Spleen (tissue), 7 donors: ENCODE measurements at regions not wholly inside any gene's neighbourhood (a gene's known extent, or its start where the extent isn't known, plus 50 kb on each side); places are given as distances from the start of the nearest gene placed in this dataset.

Experiments used
- CTCF ChIP-seq, 11 experiments: fragments of 200-600 bp in 7 of 11; fragments of 450-650 bp in 4 of 11; sonication (generic) in 4 of 11; IDR thresholded peaks in 8 of 11; conservative IDR thresholded peaks in 3 of 11; 1 replicate in 7 of 11; 2 replicates in 4 of 11; pipeline versions ENCODE4 v1.4.0 to v1.8.0; 2016 to 2021; ENCODE audit warnings: antibody characterized with exemption in 11 of 11, inconsistent platforms in 4 of 11, mild to moderate bottlenecking in 1 of 11
- POLR2A ChIP-seq, 3 donors: fragments of 450-650 bp; IDR thresholded peaks; one replicate each; pipeline ENCODE4 v1.5.1; 2017; ENCODE audit warnings: antibody characterized with exemption in 3 of 3, mild to moderate bottlenecking in 1 of 3
- POLR2AphosphoS5 ChIP-seq, 3 donors: sonication (generic); formaldehyde crosslinking; IDR thresholded peaks; one replicate each; pipeline ENCODE4 v1.5.1; 2017; ENCODE audit warnings: antibody characterized with exemption in 3 of 3
- donor health status: DM: no; HTN: no; CAD: no; lungs with moderate emphysema.
- donor health status: DM: no; HTN: no; CAD: no.
- donor health status: DM: no; HTN: no; CAD: no.

DNA sequence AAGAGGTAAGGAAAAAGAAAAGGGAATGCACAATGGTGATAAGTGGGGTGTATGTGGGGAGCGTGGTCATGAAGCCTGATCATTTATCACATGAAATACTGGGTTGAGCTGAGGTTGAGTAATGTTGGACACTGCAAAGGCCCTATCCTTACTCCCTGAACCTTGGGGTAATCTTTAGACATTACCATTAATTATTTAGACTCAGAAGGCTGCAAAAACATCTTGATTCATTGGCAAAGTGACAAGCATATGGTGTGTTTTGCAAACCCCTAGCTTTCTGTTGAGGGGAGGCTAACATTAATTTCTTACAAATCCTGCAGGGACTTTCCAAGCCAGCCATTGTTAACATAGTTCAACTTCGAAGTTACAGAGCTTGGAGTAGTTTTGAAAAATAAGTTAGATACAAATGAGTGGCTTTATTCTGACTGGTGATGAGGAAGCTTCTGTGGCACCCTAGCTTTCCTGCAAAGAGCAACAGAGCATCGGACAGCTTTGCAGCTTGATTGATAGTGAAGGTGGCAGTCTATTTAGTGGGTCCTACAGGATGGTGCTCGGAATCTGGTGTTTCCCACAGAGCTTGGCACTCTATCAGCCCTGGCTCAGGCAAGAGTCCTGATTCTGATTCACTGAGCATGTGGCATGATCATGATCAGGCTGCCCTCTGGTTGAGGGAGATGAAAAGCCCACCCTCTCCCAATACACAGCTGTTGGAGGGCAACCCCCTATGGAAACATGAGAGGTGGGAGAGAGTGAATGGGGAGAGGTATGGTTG lies 153.7 kb upstream of the NPVF start:
- TF ChIP-seq CTCF (IDR thresholded peaks at IDR 0.05 in 8 of 11, conservative IDR thresholded peaks at IDR 0.05 in 3 of 11) (no peak), POLR2AphosphoS5 (IDR thresholded peaks at IDR 0.05) (no peak), POLR2A (IDR thresholded peaks at IDR 0.05) (no peak)
